ENCODE measurements at regions not wholly inside any gene's neighbourhood (a gene's known extent, or its start where the extent isn't known, plus 50 kb on each side); places are given as distances from the start of the nearest gene placed in this dataset.

DNA sequence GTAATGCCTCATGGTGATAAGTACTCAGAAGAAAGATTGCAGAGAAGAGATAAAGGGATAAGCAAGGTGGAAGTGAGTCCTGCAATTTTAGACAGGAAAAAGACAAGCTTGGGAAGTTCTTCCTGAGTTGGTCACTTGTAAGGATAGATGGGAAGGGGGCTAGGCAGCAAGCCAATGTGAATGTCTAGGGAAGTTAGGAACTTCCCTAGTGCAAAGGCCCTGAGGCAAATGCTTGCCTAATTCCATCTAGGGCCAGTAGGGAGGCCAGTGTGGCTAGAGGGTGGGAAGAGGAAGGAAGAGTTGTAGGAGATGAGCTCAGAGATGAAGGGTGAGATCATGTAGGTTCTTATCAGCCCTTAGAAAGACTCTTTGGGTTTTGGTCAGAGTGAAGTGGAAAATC is 206.6 kb downstream of the MAT2B start:
- TF ChIP-seq, protein P1, sequence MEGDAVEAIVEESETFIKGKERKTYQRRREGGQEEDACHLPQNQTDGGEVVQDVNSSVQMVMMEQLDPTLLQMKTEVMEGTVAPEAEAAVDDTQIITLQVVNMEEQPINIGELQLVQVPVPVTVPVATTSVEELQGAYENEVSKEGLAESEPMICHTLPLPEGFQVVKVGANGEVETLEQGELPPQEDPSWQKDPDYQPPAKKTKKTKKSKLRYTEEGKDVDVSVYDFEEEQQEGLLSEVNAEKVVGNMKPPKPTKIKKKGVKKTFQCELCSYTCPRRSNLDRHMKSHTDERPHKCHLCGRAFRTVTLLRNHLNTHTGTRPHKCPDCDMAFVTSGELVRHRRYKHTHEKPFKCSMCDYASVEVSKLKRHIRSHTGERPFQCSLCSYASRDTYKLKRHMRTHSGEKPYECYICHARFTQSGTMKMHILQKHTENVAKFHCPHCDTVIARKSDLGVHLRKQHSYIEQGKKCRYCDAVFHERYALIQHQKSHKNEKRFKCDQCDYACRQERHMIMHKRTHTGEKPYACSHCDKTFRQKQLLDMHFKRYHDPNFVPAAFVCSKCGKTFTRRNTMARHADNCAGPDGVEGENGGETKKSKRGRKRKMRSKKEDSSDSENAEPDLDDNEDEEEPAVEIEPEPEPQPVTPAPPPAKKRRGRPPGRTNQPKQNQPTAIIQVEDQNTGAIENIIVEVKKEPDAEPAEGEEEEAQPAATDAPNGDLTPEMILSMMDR (IDR thresholded peaks at IDR 0.05): no peak
- TF ChIP-seq POLR2A (IDR thresholded peaks at IDR 0.05): no peak

Data from thyroid gland (tissue), 4 donors.